H1 (cell line): ENCODE measurements at regions not wholly inside any gene's neighbourhood (a gene's known extent, or its start where the extent isn't known, plus 50 kb on each side); places are given as distances from the start of the nearest gene placed in this dataset.

Source experiments
- CHD7 ChIP-seq: fragments of 300-600 bp; sonication (generic); IDR thresholded peaks from 2 replicates; pipeline ENCODE4 v1.7.1; 2012; ENCODE audit warnings: low read length, moderate library complexity, mild to moderate bottlenecking, inconsistent platforms; ENCODE audit not compliant: insufficient replicate concordance
- CTBP2 ChIP-seq: IDR thresholded peaks from 2 replicates; pipeline ENCODE4 v1.7.0; 2011; ENCODE audit warnings: borderline replicate concordance, mild to moderate bottlenecking, moderate library complexity, mixed read lengths, low read length; ENCODE audit not compliant: insufficient read depth, insufficient read length
- FOSL1 ChIP-seq: IDR thresholded peaks from 2 replicates; pipeline ENCODE4 v1.6.1; 2011; ENCODE audit warnings: mild to moderate bottlenecking, low read depth, low read length, moderate library complexity; ENCODE audit not compliant: insufficient read depth
- NANOG ChIP-seq: IDR thresholded peaks from 2 replicates; pipeline ENCODE4 v1.6.1; 2011; ENCODE audit warnings: low read length, low read depth, mild to moderate bottlenecking, inconsistent platforms; ENCODE audit not compliant: insufficient read depth, poor library complexity, severe bottlenecking
- USF2 ChIP-seq: IDR thresholded peaks from 2 replicates; pipeline ENCODE4 v1.6.1; 2011; ENCODE audit warnings: low read length, improper control_type of control experiment
- YY1 ChIP-seq: IDR thresholded peaks from 2 replicates; pipeline ENCODE4 v1.6.1; 2011; ENCODE audit warnings: low read depth, mild to moderate bottlenecking, low read length

- TF ChIP-seq CHD7 = no peak
- no peak for TF ChIP-seq NANOG
- TF ChIP-seq FOSL1 = no peak
- TF ChIP-seq CTBP2 = no peak
- no peak for TF ChIP-seq USF2
- no peak for TF ChIP-seq YY1
- TF ChIP-seq, all 59 proteins: peak for 0
Observed at GRCh38 chr11:42025121-42025803, 565.8 kb upstream of the LRRC4C start (continued).
